ENCODE measurements at regions not wholly inside any gene's neighbourhood (a gene's known extent, or its start where the extent isn't known, plus 50 kb on each side); places are given as distances from the start of the nearest gene placed in this dataset.

DNA sequence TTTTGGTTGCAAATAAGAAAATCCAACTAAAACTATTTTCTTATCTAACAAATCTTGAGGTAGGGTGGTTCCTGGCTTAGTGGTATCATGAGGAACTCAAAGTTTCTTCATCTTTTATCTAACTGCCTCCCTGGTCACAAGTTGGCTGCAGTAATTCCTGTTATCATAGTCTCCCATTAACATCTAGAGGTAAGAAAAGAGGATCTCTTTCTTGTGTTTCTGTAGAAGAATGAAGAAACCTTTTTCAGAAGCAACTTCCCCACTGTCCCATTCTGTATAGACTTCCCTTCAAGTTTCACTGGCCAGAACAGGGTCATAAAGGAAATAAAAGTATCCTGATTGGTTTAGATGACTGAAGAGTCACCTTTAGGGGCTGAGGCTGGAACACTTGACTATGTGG, 81.8 kb upstream of the ELL2 start:
- TF ChIP-seq, protein P1, sequence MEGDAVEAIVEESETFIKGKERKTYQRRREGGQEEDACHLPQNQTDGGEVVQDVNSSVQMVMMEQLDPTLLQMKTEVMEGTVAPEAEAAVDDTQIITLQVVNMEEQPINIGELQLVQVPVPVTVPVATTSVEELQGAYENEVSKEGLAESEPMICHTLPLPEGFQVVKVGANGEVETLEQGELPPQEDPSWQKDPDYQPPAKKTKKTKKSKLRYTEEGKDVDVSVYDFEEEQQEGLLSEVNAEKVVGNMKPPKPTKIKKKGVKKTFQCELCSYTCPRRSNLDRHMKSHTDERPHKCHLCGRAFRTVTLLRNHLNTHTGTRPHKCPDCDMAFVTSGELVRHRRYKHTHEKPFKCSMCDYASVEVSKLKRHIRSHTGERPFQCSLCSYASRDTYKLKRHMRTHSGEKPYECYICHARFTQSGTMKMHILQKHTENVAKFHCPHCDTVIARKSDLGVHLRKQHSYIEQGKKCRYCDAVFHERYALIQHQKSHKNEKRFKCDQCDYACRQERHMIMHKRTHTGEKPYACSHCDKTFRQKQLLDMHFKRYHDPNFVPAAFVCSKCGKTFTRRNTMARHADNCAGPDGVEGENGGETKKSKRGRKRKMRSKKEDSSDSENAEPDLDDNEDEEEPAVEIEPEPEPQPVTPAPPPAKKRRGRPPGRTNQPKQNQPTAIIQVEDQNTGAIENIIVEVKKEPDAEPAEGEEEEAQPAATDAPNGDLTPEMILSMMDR (IDR thresholded peaks at IDR 0.05; ENCODE audit: low read length, missing control alignments) = no peak
- no peak for DNase-seq (ENCODE audit: low read depth)
- H3K4me3 ChIP-seq (replicated peaks; ENCODE audit: low read depth, low read length) = no peak overlapping the region

DNA sequence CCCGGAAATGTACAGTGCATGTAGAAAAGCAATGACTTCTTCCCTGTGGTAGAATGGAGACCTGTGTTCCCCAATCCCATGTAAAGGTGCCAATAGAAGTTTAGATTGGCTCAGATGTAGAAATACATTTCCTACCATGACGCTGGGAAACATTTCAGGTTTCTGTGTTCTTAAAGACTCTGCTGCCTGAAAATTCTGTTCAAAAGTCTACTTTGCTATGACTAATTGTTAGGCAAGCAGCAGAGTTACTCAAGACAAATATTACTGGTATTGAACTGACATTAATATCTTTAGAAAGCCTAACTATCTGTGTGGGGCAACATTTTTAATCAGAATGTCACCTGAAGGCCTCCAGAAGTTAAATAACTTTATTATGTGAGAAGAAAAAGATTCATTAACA, 75.5 kb upstream of the ELL2 start:
- DNase-seq (ENCODE audit: low read depth) = peak; percentile 66
- no peak overlapping the region for H3K4me3 ChIP-seq (replicated peaks; ENCODE audit: low read depth, low read length)
- TF ChIP-seq, protein P1 (IDR thresholded peaks at IDR 0.05; ENCODE audit: low read length, missing control alignments) = no peak

DNA sequence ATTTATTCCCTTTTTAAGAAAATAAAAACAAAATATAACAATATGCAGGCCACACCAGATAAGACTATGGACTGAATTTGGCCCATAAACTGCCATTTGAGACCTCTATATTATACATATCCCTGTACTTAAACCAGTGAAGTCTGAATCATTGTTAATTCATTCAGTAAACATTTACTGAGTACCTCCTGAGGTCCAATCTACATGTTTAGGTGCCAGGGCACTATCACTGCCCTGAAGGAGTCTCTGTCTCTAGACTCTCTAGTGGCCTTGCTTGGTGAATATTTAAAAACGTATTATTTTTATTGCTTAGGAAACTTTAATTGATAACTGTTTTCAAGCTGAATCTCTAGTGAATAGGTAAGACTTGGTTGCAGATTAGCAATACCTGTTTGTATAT, 74.7 kb upstream of the ELL2 start:
- TF ChIP-seq, protein P1 (IDR thresholded peaks at IDR 0.05; ENCODE audit: low read length, missing control alignments) = no peak
- no peak overlapping the region for H3K4me3 ChIP-seq (replicated peaks; ENCODE audit: low read depth, low read length)
- no peak for DNase-seq (ENCODE audit: low read depth)

DNA sequence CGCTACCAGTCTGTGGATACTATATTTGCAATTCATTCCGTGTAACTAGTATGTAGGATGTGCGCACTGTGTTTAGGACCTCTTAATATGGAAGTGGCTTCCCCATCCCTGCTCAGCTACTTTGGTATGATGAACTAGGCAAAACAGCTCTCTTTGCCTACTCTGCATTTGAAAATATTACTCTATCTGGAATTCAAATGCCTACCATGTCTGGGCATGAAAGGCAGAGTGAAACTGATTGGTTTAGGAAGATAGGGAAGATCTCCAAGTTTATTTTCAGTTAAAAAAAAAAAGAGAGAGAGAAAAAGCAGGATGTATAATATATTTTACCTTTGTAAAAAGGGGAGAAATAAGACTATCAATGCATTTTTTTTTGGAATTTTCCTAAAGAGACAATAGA, 74.1 kb upstream of the ELL2 start:
- TF ChIP-seq, protein P1 (IDR thresholded peaks at IDR 0.05; ENCODE audit: low read length, missing control alignments) = no peak
- no peak overlapping the region for H3K4me3 ChIP-seq (replicated peaks; ENCODE audit: low read depth, low read length)
- no peak for DNase-seq (ENCODE audit: low read depth)

DNA sequence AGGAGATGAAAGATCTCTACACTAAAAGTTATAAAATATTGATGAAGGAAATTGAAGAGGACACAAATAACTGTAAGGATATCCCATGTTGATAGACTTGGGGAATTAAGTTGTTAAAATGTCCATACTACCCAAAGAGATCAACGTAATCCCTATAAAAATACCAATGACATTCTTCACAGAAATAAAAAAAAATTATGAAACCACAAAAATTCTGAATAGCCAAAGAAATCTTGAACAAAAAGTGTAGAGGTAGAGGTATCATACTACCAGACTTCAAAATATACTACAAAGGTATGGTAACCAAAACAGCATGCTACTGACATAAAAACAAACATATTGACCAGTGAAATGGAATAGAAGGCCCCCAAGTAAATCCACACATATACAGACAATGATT, 71.5 kb upstream of the ELL2 start:
- TF ChIP-seq, protein P1 (IDR thresholded peaks at IDR 0.05; ENCODE audit: low read length, missing control alignments) = no peak
- DNase-seq (ENCODE audit: low read depth) = no peak
- H3K4me3 ChIP-seq (replicated peaks; ENCODE audit: low read depth, low read length) = no peak overlapping the region

DNA sequence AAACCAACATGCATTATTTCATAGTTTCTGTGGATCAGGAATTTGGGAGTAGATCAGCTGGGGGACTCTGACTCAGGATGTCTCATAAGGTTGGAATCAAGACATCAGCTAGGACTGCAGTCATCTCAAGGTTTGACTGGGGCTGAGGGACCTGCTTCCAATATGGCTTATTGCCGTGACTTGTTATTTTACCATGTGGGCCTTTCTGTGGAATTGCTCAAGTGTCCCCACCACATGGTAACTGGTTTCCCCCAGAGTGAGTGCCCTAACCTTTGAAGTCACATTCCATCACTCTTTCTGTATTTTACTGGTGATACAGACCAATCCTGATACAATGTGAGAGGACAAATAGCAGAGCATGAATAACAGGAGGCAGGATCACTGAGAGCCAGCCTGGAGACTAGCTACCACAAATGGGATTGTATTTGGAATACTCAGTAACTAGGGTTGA, 70.2 kb upstream of the ELL2 start:
- DNase-seq (ENCODE audit: low read depth) = peak; percentile 34
- no peak overlapping the region for H3K4me3 ChIP-seq (replicated peaks; ENCODE audit: low read depth, low read length)
- TF ChIP-seq, protein P1 (IDR thresholded peaks at IDR 0.05; ENCODE audit: low read length, missing control alignments) = no peak

DNA sequence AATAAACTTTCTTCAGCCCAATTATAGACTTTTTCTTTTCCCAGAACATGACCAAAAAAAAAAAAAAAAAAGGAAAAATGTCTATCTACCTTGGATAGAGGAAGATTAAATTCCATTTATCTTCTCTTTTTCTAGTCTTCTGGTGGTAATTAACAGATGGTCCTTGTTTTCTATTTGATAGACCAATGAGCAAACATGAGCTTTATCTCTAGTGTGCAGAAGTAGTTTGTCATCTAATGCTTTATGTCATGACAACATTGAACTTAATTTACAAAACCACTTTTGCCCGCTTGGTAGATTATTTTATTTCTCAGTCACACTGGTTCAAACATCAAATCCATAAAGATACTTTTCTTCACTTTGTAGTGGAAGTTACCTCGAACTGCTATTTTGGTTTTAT, 69.5 kb upstream of the ELL2 start:
- no peak for DNase-seq (ENCODE audit: low read depth)
- H3K4me3 ChIP-seq (replicated peaks; ENCODE audit: low read depth, low read length) = no peak overlapping the region
- TF ChIP-seq, protein P1 (IDR thresholded peaks at IDR 0.05; ENCODE audit: low read length, missing control alignments) = no peak

Measured in fibroblast of pulmonary artery (primary cell).